ENCODE measurements at regions not wholly inside any gene's neighbourhood (a gene's known extent, or its start where the extent isn't known, plus 50 kb on each side); places are given as distances from the start of the nearest gene placed in this dataset.

DNA sequence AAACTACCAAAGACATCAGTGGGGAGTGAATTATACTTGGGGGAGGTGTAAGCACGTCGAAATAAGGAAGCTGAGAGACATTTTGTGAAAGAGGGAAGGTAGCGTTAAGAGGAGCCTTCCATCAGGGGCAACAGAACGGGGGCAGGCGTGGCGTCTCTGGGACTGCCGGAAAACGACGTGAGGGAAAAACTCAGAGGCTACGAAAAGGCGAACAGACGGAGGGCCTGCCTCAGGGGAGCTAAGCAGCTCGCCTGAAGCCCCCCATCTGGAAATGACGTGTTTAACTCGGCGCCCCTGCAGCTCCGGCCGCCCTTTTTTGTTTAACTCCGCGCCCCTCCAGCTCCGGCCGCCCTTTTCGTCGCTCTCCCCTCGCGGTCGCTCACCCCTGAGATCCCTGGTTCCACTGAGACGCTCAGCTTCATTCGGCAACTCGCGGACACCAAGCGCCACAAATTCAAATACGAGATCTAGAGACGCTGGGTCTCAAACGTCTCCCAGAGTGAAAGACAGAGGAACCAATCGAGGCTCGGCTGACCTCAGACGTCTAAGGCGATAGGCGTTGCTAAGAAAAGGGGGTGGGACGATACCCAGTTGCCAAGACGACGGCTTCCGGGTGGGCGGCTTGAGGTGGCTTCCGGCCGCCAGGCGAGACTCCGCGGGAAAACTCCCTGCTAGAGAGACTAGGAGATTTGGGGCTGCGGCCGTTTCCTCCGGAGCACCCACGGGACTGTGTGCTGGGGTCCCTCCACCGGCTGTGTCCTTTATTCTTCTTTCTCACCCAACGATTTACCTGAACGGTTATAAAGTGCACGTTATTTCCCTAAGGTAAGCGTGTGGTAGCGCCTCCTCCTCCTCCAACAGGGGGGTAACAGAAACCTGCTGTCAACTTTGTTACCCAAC lies 383.2 kb downstream of the ZFHX3 start:
- H3K27ac ChIP-seq (ENCODE audit: low read depth in 1 of 2, low read length in 2 of 2), result no peak overlapping the region
- H3K36me3 ChIP-seq (ENCODE audit: control insufficient read depth in 1 of 2, insufficient read depth in 2 of 2, low read length in 1 of 2), result no peaks in the 10 kb centered on the region
- 0 to 1% methylated on average over 60 of the region's 60 CpGs for WGBS, 2 donors
- no peaks in the 10 kb centered on the region for H3K4me1 ChIP-seq (ENCODE audit: control insufficient read depth in 1 of 2, insufficient read depth in 2 of 2, low read length in 2 of 2)
- peak; percentile 99 for ATAC-seq (ENCODE audit: low FRiP score)
- DNase-seq, result peak; percentile 98
- H3K9me3 ChIP-seq (ENCODE audit: control insufficient read depth, low read length), result no peaks in the 10 kb centered on the region
- intact Hi-C loops (cut with DNase I), result loop anchor here (10.0 kb wide), 2 partner anchors 380 to 540 kb away; partner anchors contain the start of gene ZFHX3 (in 1 of the 2)
- H3K4me3 ChIP-seq (ENCODE audit: low read length in 2 of 2), result peak overlapping the region; percentile 74 to 93
- no peaks in the 10 kb centered on the region for H3K27me3 ChIP-seq (ENCODE audit: control insufficient read depth in 1 of 2, insufficient read depth in 2 of 2, low read length in 1 of 2)

DNA sequence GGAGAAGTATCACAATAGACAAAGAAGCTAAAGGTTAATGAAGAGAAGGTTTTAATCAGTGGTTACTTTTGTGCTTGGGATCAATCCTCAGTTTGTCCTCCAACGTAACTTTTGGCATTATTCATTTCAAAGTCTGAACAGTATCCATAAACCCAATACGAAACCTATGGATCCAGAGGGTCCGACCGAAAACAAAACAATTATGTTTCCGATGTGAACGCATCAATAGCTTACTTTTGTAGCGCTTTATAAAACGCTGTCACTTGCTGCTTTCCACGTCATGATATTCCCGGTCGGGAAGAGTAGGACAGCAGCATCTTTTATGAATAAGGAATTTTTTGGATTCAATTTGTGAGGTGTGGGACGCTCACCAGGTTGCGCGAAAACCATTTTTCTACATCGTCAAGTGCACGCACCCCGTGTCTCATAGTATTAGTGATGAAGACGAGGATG lies 383.8 kb downstream of the ZFHX3 start:
- H3K4me3 ChIP-seq (ENCODE audit: low read length in 2 of 2), result peak overlapping the region; percentile 74 to 93
- WGBS, 2 donors, result 1 to 2% methylated on average over 18 of the region's 18 CpGs
- H3K4me1 ChIP-seq (ENCODE audit: control insufficient read depth in 1 of 2, insufficient read depth in 2 of 2, low read length in 2 of 2), result no peaks in the 10 kb centered on the region
- intact Hi-C loops (cut with DNase I), result loop anchor here (10.0 kb wide), 2 partner anchors 381 to 541 kb away; partner anchors contain the start of gene ZFHX3 (in 1 of the 2)
- no peaks in the 10 kb centered on the region for H3K9me3 ChIP-seq (ENCODE audit: control insufficient read depth, low read length)
- H3K27me3 ChIP-seq (ENCODE audit: control insufficient read depth in 1 of 2, insufficient read depth in 2 of 2, low read length in 1 of 2), result no peaks in the 10 kb centered on the region
- no peak for ATAC-seq (ENCODE audit: low FRiP score)
- no peak overlapping the region for H3K27ac ChIP-seq (ENCODE audit: low read depth in 1 of 2, low read length in 2 of 2)
- DNase-seq, result no peak
- H3K36me3 ChIP-seq (ENCODE audit: control insufficient read depth in 1 of 2, insufficient read depth in 2 of 2, low read length in 1 of 2), result no peaks in the 10 kb centered on the region

- intact Hi-C loops (cut with DNase I), result no loop called here
- Histone ChIP-seq H3K27me3 (ENCODE audit: control insufficient read depth in 1 of 2, insufficient read depth in 2 of 2, low read length in 1 of 2) (no peaks in the 10 kb centered on the region), H3K4me1 (ENCODE audit: control insufficient read depth in 1 of 2, insufficient read depth in 2 of 2, low read length in 2 of 2) (no peaks in the 10 kb centered on the region), H3K4me3 (ENCODE audit: low read length in 2 of 2) (no peak overlapping the region), H3K36me3 (ENCODE audit: control insufficient read depth in 1 of 2, insufficient read depth in 2 of 2, low read length in 1 of 2) (no peaks in the 10 kb centered on the region), H3K9me3 (ENCODE audit: control insufficient read depth, low read length) (no peaks in the 10 kb centered on the region), H3K27ac (ENCODE audit: low read depth in 1 of 2, low read length in 2 of 2) (no peak overlapping the region)
- no peak for DNase-seq
- no peak for ATAC-seq (ENCODE audit: low FRiP score)
- 79 to 83% methylated on average over 5 of the region's 5 CpGs for WGBS, 2 donors
These were observed 388.8 kb downstream of the ZFHX3 start for GRCh38 chr16:72658888-72659717.

GRCh38 chr16:72657791-72658190 lies 390.1 kb downstream of the ZFHX3 start:
- DNase-seq, result no peak
- Histone ChIP-seq H3K27me3 (ENCODE audit: control insufficient read depth in 1 of 2, insufficient read depth in 2 of 2, low read length in 1 of 2) (no peaks in the 10 kb centered on the region), H3K4me1 (ENCODE audit: control insufficient read depth in 1 of 2, insufficient read depth in 2 of 2, low read length in 2 of 2) (no peaks in the 10 kb centered on the region), H3K27ac (ENCODE audit: low read depth in 1 of 2, low read length in 2 of 2) (no peak overlapping the region), H3K36me3 (ENCODE audit: control insufficient read depth in 1 of 2, insufficient read depth in 2 of 2, low read length in 1 of 2) (no peaks in the 10 kb centered on the region), H3K4me3 (ENCODE audit: low read length in 2 of 2) (no peak overlapping the region), H3K9me3 (ENCODE audit: control insufficient read depth, low read length) (no peaks in the 10 kb centered on the region)
- intact Hi-C loops (cut with DNase I), result no loop called here
- no peak for ATAC-seq (ENCODE audit: low FRiP score)

GRCh38 chr16:72657164-72657563 lies 390.8 kb downstream of the ZFHX3 start:
- Histone ChIP-seq H3K4me3 (ENCODE audit: low read length in 2 of 2) (no peak overlapping the region), H3K27me3 (ENCODE audit: control insufficient read depth in 1 of 2, insufficient read depth in 2 of 2, low read length in 1 of 2) (no peaks in the 10 kb centered on the region), H3K36me3 (ENCODE audit: control insufficient read depth in 1 of 2, insufficient read depth in 2 of 2, low read length in 1 of 2) (no peaks in the 10 kb centered on the region), H3K4me1 (ENCODE audit: control insufficient read depth in 1 of 2, insufficient read depth in 2 of 2, low read length in 2 of 2) (no peaks in the 10 kb centered on the region), H3K9me3 (ENCODE audit: control insufficient read depth, low read length) (no peaks in the 10 kb centered on the region), H3K27ac (ENCODE audit: low read depth in 1 of 2, low read length in 2 of 2) (no peak overlapping the region)
- intact Hi-C loops (cut with DNase I), result no loop called here
- WGBS, 2 donors, result 97 to 100% methylated on average over 1 of the region's 1 CpG
- DNase-seq, result no peak
- no peak for ATAC-seq (ENCODE audit: low FRiP score)

DNA sequence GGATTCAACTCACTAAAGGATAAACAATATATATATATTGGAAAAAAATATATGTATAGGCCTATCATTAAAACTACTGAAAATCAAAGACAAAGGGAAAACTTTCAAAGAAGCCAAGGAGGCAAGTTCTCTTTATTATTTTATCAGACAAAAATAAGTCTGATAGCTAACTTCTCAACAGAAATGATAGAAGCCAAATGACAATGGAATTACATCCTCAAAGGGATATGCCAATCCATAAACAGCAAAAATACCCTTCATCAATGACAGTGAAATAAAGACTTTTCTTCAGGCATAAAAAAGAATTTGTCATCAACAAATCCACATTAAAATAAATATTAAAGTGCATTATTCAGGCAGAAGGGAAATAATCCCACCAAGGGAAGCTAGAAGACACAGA lies 393.4 kb downstream of the ZFHX3 start:
- Histone ChIP-seq H3K4me3 (ENCODE audit: low read length in 2 of 2) (no peak overlapping the region), H3K27me3 (ENCODE audit: control insufficient read depth in 1 of 2, insufficient read depth in 2 of 2, low read length in 1 of 2) (no peaks in the 10 kb centered on the region), H3K27ac (ENCODE audit: low read depth in 1 of 2, low read length in 2 of 2) (no peak overlapping the region), H3K36me3 (ENCODE audit: control insufficient read depth in 1 of 2, insufficient read depth in 2 of 2, low read length in 1 of 2) (no peaks in the 10 kb centered on the region), H3K4me1 (ENCODE audit: control insufficient read depth in 1 of 2, insufficient read depth in 2 of 2, low read length in 2 of 2) (no peaks in the 10 kb centered on the region), H3K9me3 (ENCODE audit: control insufficient read depth, low read length) (no peaks in the 10 kb centered on the region)
- ATAC-seq (ENCODE audit: low FRiP score) (no peak), DNase-seq (no peak)
- intact Hi-C loops (cut with DNase I), result no loop called here

GRCh38 chr16:72649254-72649944 lies 398.5 kb downstream of the ZFHX3 start:
- WGBS, 2 donors, result 85 to 89% methylated on average over 3 of the region's 3 CpGs
- Histone ChIP-seq H3K4me3 (ENCODE audit: low read length in 2 of 2) (no peak overlapping the region), H3K36me3 (ENCODE audit: control insufficient read depth in 1 of 2, insufficient read depth in 2 of 2, low read length in 1 of 2) (no peaks in the 10 kb centered on the region), H3K4me1 (ENCODE audit: control insufficient read depth in 1 of 2, insufficient read depth in 2 of 2, low read length in 2 of 2) (no peaks in the 10 kb centered on the region), H3K27me3 (ENCODE audit: control insufficient read depth in 1 of 2, insufficient read depth in 2 of 2, low read length in 1 of 2) (no peaks in the 10 kb centered on the region), H3K9me3 (ENCODE audit: control insufficient read depth, low read length) (no peaks in the 10 kb centered on the region), H3K27ac (ENCODE audit: low read depth in 1 of 2, low read length in 2 of 2) (no peak overlapping the region)
- no peak for DNase-seq
- no peak for ATAC-seq (ENCODE audit: low FRiP score)
- intact Hi-C loops (cut with DNase I), result no loop called here

GRCh38 chr16:72646615-72647014 lies 401.3 kb downstream of the ZFHX3 start:
- Histone ChIP-seq H3K4me1 (ENCODE audit: control insufficient read depth in 1 of 2, insufficient read depth in 2 of 2, low read length in 2 of 2) (no peaks in the 10 kb centered on the region), H3K9me3 (ENCODE audit: control insufficient read depth, low read length) (no peaks in the 10 kb centered on the region), H3K27me3 (ENCODE audit: control insufficient read depth in 1 of 2, insufficient read depth in 2 of 2, low read length in 1 of 2) (no peaks in the 10 kb centered on the region), H3K4me3 (ENCODE audit: low read length in 2 of 2) (no peak overlapping the region), H3K36me3 (ENCODE audit: control insufficient read depth in 1 of 2, insufficient read depth in 2 of 2, low read length in 1 of 2) (no peaks in the 10 kb centered on the region), H3K27ac (ENCODE audit: low read depth in 1 of 2, low read length in 2 of 2) (no peak overlapping the region)
- no peak for ATAC-seq (ENCODE audit: low FRiP score)
- WGBS, 2 donors, result 67 to 75% methylated on average over 3 of the region's 3 CpGs
- DNase-seq, result no peak
- intact Hi-C loops (cut with DNase I), result no loop called here

All from aorta (tissue), 5 donors.